ENCODE measurements at regions not wholly inside any gene's neighbourhood (a gene's known extent, or its start where the extent isn't known, plus 50 kb on each side); places are given as distances from the start of the nearest gene placed in this dataset.

DNA sequence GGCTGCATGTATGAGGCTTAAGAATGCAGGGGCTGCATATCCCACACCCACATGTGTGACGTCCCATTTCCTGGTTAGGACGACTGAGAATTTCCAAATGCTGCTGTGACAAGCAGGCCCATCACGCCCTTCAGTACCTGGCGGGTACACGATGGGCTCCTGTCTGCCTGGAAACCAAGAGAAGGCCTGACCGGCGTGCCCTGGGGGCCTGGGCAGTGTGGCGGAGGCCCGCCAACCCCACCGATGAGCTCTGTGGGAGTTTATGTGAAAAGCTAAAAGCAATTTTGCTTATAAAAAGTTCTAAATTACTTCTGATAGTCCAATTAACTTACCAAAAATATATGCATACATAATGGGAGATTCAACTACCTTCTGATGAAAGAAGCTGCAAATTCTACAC is 837.3 kb downstream of the GALR1 start:
- no peak overlapping the region for H3K4me3 ChIP-seq (ENCODE audit: low read depth, low read length)
- DNase-seq (ENCODE audit: low read depth) = no peak
- TF ChIP-seq, protein P1, sequence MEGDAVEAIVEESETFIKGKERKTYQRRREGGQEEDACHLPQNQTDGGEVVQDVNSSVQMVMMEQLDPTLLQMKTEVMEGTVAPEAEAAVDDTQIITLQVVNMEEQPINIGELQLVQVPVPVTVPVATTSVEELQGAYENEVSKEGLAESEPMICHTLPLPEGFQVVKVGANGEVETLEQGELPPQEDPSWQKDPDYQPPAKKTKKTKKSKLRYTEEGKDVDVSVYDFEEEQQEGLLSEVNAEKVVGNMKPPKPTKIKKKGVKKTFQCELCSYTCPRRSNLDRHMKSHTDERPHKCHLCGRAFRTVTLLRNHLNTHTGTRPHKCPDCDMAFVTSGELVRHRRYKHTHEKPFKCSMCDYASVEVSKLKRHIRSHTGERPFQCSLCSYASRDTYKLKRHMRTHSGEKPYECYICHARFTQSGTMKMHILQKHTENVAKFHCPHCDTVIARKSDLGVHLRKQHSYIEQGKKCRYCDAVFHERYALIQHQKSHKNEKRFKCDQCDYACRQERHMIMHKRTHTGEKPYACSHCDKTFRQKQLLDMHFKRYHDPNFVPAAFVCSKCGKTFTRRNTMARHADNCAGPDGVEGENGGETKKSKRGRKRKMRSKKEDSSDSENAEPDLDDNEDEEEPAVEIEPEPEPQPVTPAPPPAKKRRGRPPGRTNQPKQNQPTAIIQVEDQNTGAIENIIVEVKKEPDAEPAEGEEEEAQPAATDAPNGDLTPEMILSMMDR (IDR thresholded peaks at IDR 0.05; ENCODE audit: insufficient read depth, low read length) = no peak

DNA sequence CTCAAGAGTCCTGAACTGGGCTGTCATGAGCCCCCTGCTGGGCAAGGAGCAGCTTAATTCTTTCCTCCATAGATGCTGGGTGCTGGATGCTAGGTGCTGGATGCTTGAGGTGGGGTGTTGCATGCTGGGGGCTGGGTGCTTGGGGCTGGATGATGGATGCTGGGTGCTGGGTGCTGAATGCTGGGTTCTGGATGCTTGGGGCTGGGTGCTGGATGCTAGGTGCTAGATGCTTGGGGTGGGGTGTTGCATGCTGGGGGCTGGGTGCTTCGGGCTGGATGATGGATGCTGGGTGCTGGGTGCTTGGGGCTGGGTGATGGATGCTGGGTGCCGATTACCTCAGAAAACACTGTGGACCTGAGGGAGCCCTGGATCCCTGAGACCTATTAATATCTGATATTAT is 837.7 kb downstream of the GALR1 start:
- no peak overlapping the region for H3K4me3 ChIP-seq (ENCODE audit: low read depth, low read length)
- no peak for DNase-seq (ENCODE audit: low read depth)
- TF ChIP-seq, protein P1 (IDR thresholded peaks at IDR 0.05; ENCODE audit: insufficient read depth, low read length) = no peak

DNA sequence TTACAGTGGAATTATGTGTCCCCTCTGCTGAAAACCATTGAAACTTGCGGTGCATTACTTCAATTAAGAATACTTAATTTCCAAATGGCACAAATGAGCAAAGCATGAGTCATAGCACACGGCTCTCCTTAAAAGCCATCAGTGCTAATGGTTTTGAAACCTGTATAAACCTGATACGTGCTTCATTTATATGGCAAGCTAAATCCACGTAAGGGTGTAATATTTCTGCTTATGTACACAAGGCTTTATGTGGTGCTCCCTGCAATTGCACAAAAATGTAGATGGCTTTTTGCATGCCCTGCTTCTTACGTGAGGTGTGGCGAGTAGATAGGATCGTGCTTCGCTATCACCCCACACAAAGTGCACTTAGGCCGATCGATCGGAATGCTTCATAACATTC is 840.9 kb downstream of the GALR1 start:
- H3K4me3 ChIP-seq (ENCODE audit: low read depth, low read length) = no peak overlapping the region
- DNase-seq (ENCODE audit: low read depth) = no peak
- TF ChIP-seq, protein P1 (IDR thresholded peaks at IDR 0.05; ENCODE audit: insufficient read depth, low read length) = no peak

DNA sequence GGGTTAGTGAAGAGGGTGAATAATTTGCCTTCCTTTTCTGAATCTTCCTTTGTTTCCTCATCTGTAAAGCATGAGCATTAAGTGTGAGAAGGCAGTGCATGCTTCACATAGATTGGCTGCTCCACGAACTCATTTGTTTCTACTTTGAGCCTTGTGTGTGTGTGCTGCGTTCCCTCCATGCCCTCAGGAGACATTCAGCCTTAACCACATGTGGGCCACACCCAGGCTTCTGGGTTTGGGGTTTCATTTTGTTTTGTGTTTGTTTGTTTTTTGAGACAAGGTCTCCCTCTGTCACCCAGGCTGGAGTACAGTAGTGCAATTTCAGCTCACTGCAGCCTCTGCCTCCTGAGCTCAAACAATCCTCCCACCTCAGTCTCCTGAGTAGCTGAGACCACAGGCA is 843.3 kb downstream of the GALR1 start:
- no peak for DNase-seq (ENCODE audit: low read depth)
- H3K4me3 ChIP-seq (ENCODE audit: low read depth, low read length) = no peak overlapping the region
- TF ChIP-seq, protein P1 (IDR thresholded peaks at IDR 0.05; ENCODE audit: insufficient read depth, low read length) = no peak

DNA sequence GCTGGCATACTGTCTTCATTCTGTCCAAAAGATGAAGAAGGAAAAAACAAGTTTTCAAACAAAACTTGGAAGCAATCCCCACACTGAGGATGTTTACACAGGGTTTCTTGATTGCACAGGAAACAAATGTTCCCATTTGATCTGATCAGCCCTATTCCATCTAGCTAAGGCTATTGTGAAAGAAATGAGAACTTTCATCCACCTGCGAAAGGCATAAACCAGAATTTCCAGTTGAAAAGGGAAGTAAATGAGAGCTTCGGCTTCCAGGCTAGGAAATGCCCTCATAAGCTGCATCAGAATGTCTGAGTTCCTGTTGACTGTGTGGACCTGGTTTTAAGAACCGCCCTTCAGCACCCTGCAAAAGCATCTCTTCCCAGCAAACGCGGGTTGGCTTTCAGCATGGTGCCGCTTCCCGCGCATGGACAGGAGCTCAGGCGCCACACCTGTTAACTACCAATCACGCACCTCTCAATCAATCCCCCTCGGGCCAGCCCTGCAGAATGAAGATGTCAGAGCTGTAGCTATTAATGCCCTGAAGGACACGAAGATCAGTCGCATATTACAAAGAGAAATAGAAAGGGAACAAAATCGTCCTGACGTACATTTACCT is 850.4 kb downstream of the GALR1 start:
- TF ChIP-seq, protein P1 (IDR thresholded peaks at IDR 0.05; ENCODE audit: insufficient read depth, low read length) = no peak
- no peak for DNase-seq (ENCODE audit: low read depth)

DNA sequence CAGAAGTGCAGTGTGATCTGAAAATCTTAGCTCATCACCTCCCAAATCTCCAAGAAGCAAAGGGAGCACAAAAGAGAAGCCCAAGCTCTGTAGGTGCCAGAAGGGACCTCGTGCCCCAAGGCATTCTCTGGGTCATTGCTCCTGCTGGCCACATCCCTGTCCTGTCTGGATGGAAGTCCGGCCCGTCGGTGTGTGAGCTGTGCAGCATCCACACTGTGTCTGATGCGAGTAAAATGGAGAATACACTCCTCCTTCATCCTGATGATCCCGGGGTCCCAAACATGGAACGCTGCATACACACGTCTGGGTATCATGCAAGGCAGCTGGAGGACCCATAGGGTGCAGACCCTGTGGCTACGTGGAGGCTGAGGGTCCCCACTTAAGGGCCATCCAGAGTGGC is 851.4 kb downstream of the GALR1 start:
- no peak for DNase-seq (ENCODE audit: low read depth)
- TF ChIP-seq, protein P1 (IDR thresholded peaks at IDR 0.05; ENCODE audit: insufficient read depth, low read length) = no peak
- H3K4me3 ChIP-seq (ENCODE audit: low read depth, low read length) = no peak overlapping the region

More for the DNA sequence above, 850.4 kb downstream of the GALR1 start:
- no peak overlapping the region for H3K4me3 ChIP-seq (ENCODE audit: low read depth, low read length)

DNA sequence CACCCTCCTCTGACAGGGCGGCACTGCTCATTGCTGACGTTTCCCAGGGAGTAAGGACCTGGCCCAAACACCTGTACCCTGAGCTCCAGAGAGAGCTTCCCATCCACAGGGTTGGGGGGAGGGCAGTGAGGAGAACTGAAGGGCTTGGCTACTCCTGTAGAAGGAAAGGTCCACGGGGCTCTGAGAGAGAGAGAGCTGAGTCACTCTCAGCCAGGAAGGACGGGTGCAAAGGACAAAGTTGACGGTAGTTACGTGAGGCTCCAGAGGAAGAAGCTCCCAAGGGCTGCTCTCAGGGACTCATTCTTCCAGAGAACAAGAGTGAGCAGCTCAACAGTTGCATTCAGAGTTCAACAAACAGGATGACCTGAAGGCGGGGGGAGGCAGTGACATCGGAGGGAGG is 852.5 kb downstream of the GALR1 start:
- H3K4me3 ChIP-seq (ENCODE audit: low read depth, low read length) = no peak overlapping the region
- no peak for DNase-seq (ENCODE audit: low read depth)
- TF ChIP-seq, protein P1 (IDR thresholded peaks at IDR 0.05; ENCODE audit: insufficient read depth, low read length) = no peak

Data from fibroblast of the aortic adventitia (primary cell).